Hypothalamus (tissue), 51 donors: ENCODE measurements at regions not wholly inside any gene's neighbourhood (a gene's known extent, or its start where the extent isn't known, plus 50 kb on each side); places are given as distances from the start of the nearest gene placed in this dataset.
A peak's percentile ranks its signal among the peaks of the same experiment; 100 is the strongest.

ENCODE experiments used
- DNase-seq, 51 donors: peaks; one replicate each; lab custom pipeline; 2025; lab: John Stamatoyannopoulos, UW

- no peak for DNase-seq
These were observed 267.9 kb downstream of the THBS2 start for GRCh38 chr6:168985705-168986104.

GRCh38 chr6:168983925-168984324, 269.7 kb downstream of the THBS2 start:
- no peak for DNase-seq

- no peak for DNase-seq
These were observed 272.5 kb downstream of the THBS2 start for GRCh38 chr6:168981187-168981586.

GRCh38 chr6:168979254-168979653, 274.4 kb downstream of the THBS2 start:
- DNase-seq, result no peak

- DNase-seq, result no peak
These were observed 281.5 kb downstream of the THBS2 start for GRCh38 chr6:168972128-168972527.

- no peak for DNase-seq
These were observed 282.1 kb downstream of the THBS2 start for GRCh38 chr6:168971549-168971948.

GRCh38 chr6:168968801-168969200, 284.8 kb downstream of the THBS2 start:
- no peak for DNase-seq

GRCh38 chr6:168968228-168968627, 285.4 kb downstream of the THBS2 start:
- DNase-seq, result peak in 2 of 51 donors; percentile 9 to 32

- DNase-seq, result no peak
These were observed 286.2 kb downstream of the THBS2 start for GRCh38 chr6:168967281-168967925.

- no peak for DNase-seq
These were observed 289.4 kb downstream of the THBS2 start for GRCh38 chr6:168964138-168964835.

GRCh38 chr6:168962886-168963285, 290.8 kb downstream of the THBS2 start:
- DNase-seq, result peak in 1 of 51 donors; percentile 7

GRCh38 chr6:168961264-168961656, 292.4 kb downstream of the THBS2 start:
- DNase-seq, result no peak

GRCh38 chr6:168960551-168961263, 292.9 kb downstream of the THBS2 start:
- DNase-seq, result no peak

- DNase-seq, result no peak
These were observed 293.9 kb downstream of the THBS2 start for GRCh38 chr6:168959696-168960095.

- peak in 40 of 51 donors; percentile 4 to 77 (median 42) for DNase-seq
These were observed 296.5 kb downstream of the THBS2 start for GRCh38 chr6:168956884-168957730.

- no peak for DNase-seq
These were observed 297.4 kb downstream of the THBS2 start for GRCh38 chr6:168956141-168956838.

GRCh38 chr6:168953461-168953860, 300.2 kb downstream of the THBS2 start:
- DNase-seq, result no peak

GRCh38 chr6:168951217-168951616, 302.4 kb downstream of the THBS2 start:
- DNase-seq, result no peak

- no peak for DNase-seq
These were observed 302.8 kb downstream of the THBS2 start for GRCh38 chr6:168950858-168951214.
